NB4 (cell line): ENCODE measurements at regions not wholly inside any gene's neighbourhood (a gene's known extent, or its start where the extent isn't known, plus 50 kb on each side); places are given as distances from the start of the nearest gene placed in this dataset.

ENCODE experiments used
- DNase-seq: peaks from one replicate; pipeline ENCODE4 v3.0.0; 2010; ENCODE audit warnings: low read depth
- H3K4me3 ChIP-seq: one replicate; pipeline ENCODE4 v1.5.1; 2011; ENCODE audit warnings: mild to moderate bottlenecking, low read depth, low read length, moderate library complexity
- MYC ChIP-seq: IDR thresholded peaks from 2 replicates; pipeline ENCODE4 v1.6.1; 2011; ENCODE audit warnings: low read depth, low read length
- POLR2A ChIP-seq: IDR thresholded peaks from 2 replicates; pipeline ENCODE4 v1.6.1; 2011; ENCODE audit warnings: mild to moderate bottlenecking; ENCODE audit not compliant: insufficient read length; ENCODE audit errors: extremely low read depth
- TF ChIP-seq, protein P1 (sequence below): IDR thresholded peaks from one replicate; pipeline ENCODE4 v1.5.1; 2012; ENCODE audit warnings: low read depth, low read length
- TF ChIP-seq, protein P2 (sequence below): IDR thresholded peaks from 2 replicates; pipeline ENCODE4 v1.6.1; 2011; ENCODE audit warnings: low read depth, low read length

DNA sequence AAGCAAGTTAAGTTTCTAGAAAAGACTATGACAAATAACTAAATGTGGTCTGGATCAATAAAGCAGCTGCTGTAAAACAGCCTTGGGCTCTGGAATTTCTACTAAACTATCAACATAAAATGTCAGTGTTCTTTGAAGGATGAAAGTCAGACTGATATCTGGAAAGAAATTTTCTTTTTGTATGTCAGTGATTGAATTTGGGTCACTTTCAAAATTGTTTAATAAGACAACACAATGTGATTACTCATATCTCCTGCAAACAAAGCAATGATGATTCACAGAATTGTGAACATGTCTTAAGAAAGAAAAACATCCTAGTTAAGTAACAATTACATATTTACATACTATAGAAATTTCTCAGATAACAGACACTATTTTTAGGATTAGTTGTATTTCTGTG is 826.4 kb downstream of the PLA2G4A start:
- H3K4me3 ChIP-seq, result no peak overlapping the region
- TF ChIP-seq POLR2A (no peak), MYC (no peak)
- TF ChIP-seq, protein P1, sequence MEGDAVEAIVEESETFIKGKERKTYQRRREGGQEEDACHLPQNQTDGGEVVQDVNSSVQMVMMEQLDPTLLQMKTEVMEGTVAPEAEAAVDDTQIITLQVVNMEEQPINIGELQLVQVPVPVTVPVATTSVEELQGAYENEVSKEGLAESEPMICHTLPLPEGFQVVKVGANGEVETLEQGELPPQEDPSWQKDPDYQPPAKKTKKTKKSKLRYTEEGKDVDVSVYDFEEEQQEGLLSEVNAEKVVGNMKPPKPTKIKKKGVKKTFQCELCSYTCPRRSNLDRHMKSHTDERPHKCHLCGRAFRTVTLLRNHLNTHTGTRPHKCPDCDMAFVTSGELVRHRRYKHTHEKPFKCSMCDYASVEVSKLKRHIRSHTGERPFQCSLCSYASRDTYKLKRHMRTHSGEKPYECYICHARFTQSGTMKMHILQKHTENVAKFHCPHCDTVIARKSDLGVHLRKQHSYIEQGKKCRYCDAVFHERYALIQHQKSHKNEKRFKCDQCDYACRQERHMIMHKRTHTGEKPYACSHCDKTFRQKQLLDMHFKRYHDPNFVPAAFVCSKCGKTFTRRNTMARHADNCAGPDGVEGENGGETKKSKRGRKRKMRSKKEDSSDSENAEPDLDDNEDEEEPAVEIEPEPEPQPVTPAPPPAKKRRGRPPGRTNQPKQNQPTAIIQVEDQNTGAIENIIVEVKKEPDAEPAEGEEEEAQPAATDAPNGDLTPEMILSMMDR, result no peak
- TF ChIP-seq, protein P2, sequence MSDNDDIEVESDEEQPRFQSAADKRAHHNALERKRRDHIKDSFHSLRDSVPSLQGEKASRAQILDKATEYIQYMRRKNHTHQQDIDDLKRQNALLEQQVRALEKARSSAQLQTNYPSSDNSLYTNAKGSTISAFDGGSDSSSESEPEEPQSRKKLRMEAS, result no peak
- no peak for DNase-seq

DNA sequence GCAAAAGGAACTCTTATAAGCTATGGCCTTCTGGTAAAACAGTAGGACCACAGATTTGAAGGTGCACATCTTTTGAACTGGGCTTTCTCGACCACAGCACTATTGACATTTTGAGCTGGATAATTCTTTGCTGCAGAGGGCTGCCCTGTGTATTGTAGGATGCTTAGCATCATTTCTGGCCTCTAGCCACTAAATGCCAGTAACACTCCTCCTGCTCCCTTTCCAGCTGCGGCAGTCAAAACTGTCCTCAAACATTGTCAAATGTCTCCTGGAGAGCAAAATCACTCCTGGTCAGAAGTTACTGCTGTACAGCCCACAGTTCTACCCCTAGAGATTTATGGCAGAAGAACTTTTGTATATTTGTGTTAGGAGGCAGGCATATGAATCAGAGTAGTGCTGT is 836.7 kb downstream of the PLA2G4A start:
- no peak overlapping the region for H3K4me3 ChIP-seq
- TF ChIP-seq POLR2A (no peak), MYC (no peak)
- TF ChIP-seq, protein P2, result no peak
- TF ChIP-seq, protein P1, result no peak
- DNase-seq, result no peak

DNA sequence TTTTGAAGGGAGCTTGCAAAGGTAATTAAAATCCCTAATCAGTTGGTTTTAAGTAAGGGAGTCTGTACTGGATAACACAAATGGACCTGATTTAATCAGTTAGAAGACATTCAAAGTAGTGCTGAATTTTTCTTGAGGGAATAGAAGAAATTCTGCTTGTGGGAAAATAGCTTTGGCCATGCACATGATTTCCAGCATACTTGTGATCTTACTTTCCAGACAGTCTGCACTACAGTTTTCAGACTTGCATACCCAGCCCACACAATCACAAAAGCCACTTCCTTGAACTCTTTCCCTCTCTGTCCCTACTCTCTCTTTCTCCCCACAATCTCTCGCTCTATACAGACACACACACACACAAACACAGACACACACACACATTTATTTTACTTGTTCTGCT is 852.1 kb downstream of the PLA2G4A start:
- no peak for DNase-seq
- TF ChIP-seq, protein P1, result no peak
- TF ChIP-seq POLR2A (no peak), MYC (no peak)
- TF ChIP-seq, protein P2, result no peak
- H3K4me3 ChIP-seq, result no peak overlapping the region

DNA sequence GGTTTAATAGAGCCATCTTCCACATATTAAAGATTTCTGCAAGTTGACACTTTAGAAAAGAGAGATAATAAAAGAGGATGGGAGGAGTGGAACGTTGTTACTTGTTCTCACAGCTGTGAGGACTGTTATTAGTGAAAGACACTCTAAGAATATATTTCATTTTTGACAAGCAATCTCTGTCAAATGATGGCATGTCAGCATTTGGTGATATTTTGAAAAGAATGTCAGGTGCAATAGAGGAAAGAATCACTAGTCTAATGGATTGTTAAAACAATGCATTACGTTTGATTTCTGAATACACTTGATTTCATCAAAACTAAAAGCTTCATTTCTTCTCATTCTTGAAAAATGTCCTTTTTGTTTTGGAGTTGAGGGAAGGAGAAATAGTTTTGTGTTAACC is 853.4 kb downstream of the PLA2G4A start:
- DNase-seq, result no peak
- TF ChIP-seq, protein P1, result no peak
- no peak for TF ChIP-seq MYC
- TF ChIP-seq, protein P2, result no peak
- TF ChIP-seq POLR2A, result no peak
- no peak overlapping the region for H3K4me3 ChIP-seq

DNA sequence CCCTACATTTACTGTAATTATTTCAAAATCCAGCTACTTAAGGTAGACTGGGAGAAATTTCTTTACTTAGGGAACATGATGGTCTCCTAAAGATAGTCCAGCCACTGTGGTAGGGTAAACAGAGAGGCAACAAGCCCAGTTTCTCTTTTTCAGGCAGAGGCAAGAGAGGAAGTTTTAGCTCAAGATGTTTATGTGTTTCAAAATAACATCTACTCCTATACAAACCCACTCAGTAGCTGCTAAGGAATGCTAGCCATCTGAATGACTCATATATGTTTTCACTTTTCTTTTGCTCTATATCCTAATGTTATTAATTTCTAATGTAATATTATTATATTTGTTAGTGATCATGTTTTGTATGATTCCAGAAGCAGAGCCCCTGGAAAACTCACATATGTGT is 856.6 kb downstream of the PLA2G4A start:
- TF ChIP-seq MYC (no peak), POLR2A (no peak)
- TF ChIP-seq, protein P1, result no peak
- TF ChIP-seq, protein P2, result no peak
- H3K4me3 ChIP-seq, result no peak overlapping the region
- no peak for DNase-seq

DNA sequence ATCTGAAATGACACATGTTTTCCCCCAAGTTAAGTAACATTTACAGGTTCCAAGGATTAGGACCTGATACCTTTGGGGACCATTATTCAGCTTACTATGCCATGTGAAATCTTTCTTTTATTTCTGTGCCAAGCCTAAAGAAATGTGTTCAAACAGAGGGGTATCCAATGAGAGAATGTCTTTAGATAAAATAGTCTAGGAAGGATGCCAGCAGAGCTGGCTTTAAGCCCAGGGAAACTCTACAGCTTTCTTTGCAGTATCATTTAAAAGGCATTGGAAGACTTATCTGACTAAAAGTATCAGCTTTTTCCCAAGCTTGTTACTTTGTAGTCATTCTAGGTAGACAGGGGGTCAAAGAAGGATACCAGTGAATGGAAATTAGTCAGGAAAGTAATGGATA is 860.4 kb downstream of the PLA2G4A start:
- DNase-seq, result no peak
- no peak overlapping the region for H3K4me3 ChIP-seq
- TF ChIP-seq, protein P2, result no peak
- TF ChIP-seq POLR2A (no peak), MYC (no peak)
- TF ChIP-seq, protein P1, result no peak
